Heart right ventricle (tissue), 16 donors: ENCODE measurements at regions not wholly inside any gene's neighbourhood (a gene's known extent, or its start where the extent isn't known, plus 50 kb on each side); places are given as distances from the start of the nearest gene placed in this dataset.

Experiments used
- ATAC-seq, 8 donors: fragments of 200-7000 bp; cut with Tn5 transposase; one replicate each; pipeline ENCODE4 v1.9.1; 2020; ENCODE audit warnings: mild to moderate bottlenecking in 8 of 8, moderate library complexity in 8 of 8, moderate number of reproducible peaks in 1 of 8
- DNase-seq, 2 donors: peaks; one replicate each; pipeline ENCODE4 v3.0.0-alpha.2; 2020
- H3K27ac ChIP-seq, 10 donors: fragments of 200-600 bp; sonication (generic) in 2 of 10; one replicate each; pipeline versions ENCODE4 v1.5.0 to v1.8.0; 2020 to 2022; ENCODE audit warnings: mild to moderate bottlenecking in 3 of 10
- H3K27me3 ChIP-seq, 7 donors: fragments of 200-600 bp; one replicate each; pipeline ENCODE4 v1.8.0; 2021 to 2022; ENCODE audit warnings: mild to moderate bottlenecking in 2 of 7
- H3K36me3 ChIP-seq, 9 donors: fragments of 200-600 bp; sonication (generic) in 1 of 9; one replicate each; pipeline versions ENCODE4 v1.5.0 to v1.8.0; 2020 to 2022; ENCODE audit warnings: mild to moderate bottlenecking in 2 of 9
- H3K4me1 ChIP-seq, 9 donors: fragments of 200-600 bp; sonication (generic) in 1 of 9; one replicate each; pipeline versions ENCODE4 v1.5.0 to v1.8.0; 2020 to 2022; ENCODE audit warnings: mild to moderate bottlenecking in 4 of 9
- H3K4me3 ChIP-seq, 10 donors: fragments of 200-600 bp; sonication (generic) in 2 of 10; one replicate each; pipeline versions ENCODE4 v1.5.0 to v1.8.0; 2020 to 2022; ENCODE audit warnings: mild to moderate bottlenecking in 7 of 10, moderate library complexity in 2 of 10
- H3K9me3 ChIP-seq, 11 donors: fragments of 200-600 bp in 10 of 11; sonication (generic) in 2 of 11; one replicate each; pipeline versions ENCODE4 v1.5.0 to v1.8.0; 2013 to 2022; ENCODE audit warnings: mild to moderate bottlenecking in 2 of 11, control low read depth in 1 of 11, moderate library complexity in 1 of 11
- WGBS, 2 donors: extraction: QIAGEN DNeasy Blood & Tissue Kit; methylation state at CpG; one replicate each; pipeline ENCODE4 v1.1.7; 2013; ENCODE audit warnings: inconsistent platforms in 1 of 2; 5-methylcytosine and 5-hydroxymethylcytosine counted together
- intact Hi-C, 10 donors: fragments of 100-400 bp; cut with DNase I; formaldehyde crosslinking; loops; one replicate each; pipeline versions ENCODE4 v1.11.1 to v1.14.2; 2022
- TF ChIP-seq, protein P1 (sequence below), 9 donors: fragments of 200-600 bp; sonication (generic) in 2 of 9; IDR thresholded peaks; one replicate each; pipeline versions ENCODE4 v1.5.0 to v1.8.0; 2021 to 2022; ENCODE audit warnings: antibody characterized with exemption in 9 of 9, mild to moderate bottlenecking in 5 of 9, moderate library complexity in 1 of 9
- donor health status: Arrhythmogenic right ventricular cardiomyopathy.
- donor health status: ischemic (EF 13 %, LVEDD 7.1; RV severe dilation, severe dysfunction).
- donor health status: healthy with polysubstance abuse.
- donor health status: DM: no; HTN: yes; CAD: no.
- donor health status: DM: no; HTN: no; CAD: no.
- donor health status: ischemic (EF 25% LVEDD 6.9; RV normal size, moderate dysfunction).
- donor health status: ischemic (EF 25% LVEDD 5.7; RV mildly dilated, moderate dysfunction).
- donor health status: healthy.
- donor health status: DM: yes; HTN: yes; CAD: no.
- donor health status: Ischemic cardiomyopathy.
- donor health status: ischemic (EF 35%, LVEDD 5.7; RV mildly dilated, moderate dysfunction).
- donor health status: nonischemic (EF 11% LVEDD 7.7; RV severe dilation, severe dysfunction).
- donor health status: DM: yes; HTN: yes; CAD: no.
- donor health status: PGD.
- donor health status: ischemic (EF 29% LVEDD 5.4; RV normal size, mild dysfunction).
- donor health status: nonischemic (EF 23%, LVEDD 6.1; RV moderate dilation, normal function).

DNA sequence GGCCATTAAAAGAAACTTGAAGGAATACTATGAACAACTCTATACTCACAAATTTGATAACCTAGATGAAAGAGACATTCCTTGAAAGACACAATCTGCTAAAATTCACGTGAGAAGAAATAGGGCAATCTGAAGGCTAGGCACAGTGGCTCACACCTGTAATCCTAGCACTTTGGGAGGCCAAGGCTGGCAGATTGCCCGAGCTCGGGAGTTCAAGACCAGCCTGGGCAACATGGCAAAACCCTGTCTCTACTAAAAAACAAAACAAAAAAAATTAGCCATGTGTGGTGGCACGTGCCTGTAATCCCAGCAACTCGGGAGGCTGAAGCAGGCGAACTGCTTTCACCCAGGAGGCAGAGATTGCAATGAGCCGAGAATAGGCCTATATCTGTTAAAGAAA is 104.8 kb downstream of the HES1 start:
- Histone ChIP-seq H3K36me3 (no peaks in the 10 kb centered on the region), H3K27ac (no peak overlapping the region), H3K4me3 (no peak overlapping the region), H3K9me3 (peaks cover 0 to 7% (median 0%) of the 10 kb centered on the region in 11 donors), H3K27me3 (peaks cover 0 to 14% (median 0%) of the 10 kb centered on the region in 7 donors), H3K4me1 (peaks cover 0 to 4% (median 0%) of the 10 kb centered on the region in 9 donors)
- intact Hi-C loops: no loop called here
- 92 to 95% methylated on average over 7 of the region's 7 CpGs for WGBS, 2 donors
- DNase-seq (no peak), ATAC-seq (no peak)
- TF ChIP-seq, protein P1, sequence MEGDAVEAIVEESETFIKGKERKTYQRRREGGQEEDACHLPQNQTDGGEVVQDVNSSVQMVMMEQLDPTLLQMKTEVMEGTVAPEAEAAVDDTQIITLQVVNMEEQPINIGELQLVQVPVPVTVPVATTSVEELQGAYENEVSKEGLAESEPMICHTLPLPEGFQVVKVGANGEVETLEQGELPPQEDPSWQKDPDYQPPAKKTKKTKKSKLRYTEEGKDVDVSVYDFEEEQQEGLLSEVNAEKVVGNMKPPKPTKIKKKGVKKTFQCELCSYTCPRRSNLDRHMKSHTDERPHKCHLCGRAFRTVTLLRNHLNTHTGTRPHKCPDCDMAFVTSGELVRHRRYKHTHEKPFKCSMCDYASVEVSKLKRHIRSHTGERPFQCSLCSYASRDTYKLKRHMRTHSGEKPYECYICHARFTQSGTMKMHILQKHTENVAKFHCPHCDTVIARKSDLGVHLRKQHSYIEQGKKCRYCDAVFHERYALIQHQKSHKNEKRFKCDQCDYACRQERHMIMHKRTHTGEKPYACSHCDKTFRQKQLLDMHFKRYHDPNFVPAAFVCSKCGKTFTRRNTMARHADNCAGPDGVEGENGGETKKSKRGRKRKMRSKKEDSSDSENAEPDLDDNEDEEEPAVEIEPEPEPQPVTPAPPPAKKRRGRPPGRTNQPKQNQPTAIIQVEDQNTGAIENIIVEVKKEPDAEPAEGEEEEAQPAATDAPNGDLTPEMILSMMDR (IDR thresholded peaks at IDR 0.05): no peak

DNA sequence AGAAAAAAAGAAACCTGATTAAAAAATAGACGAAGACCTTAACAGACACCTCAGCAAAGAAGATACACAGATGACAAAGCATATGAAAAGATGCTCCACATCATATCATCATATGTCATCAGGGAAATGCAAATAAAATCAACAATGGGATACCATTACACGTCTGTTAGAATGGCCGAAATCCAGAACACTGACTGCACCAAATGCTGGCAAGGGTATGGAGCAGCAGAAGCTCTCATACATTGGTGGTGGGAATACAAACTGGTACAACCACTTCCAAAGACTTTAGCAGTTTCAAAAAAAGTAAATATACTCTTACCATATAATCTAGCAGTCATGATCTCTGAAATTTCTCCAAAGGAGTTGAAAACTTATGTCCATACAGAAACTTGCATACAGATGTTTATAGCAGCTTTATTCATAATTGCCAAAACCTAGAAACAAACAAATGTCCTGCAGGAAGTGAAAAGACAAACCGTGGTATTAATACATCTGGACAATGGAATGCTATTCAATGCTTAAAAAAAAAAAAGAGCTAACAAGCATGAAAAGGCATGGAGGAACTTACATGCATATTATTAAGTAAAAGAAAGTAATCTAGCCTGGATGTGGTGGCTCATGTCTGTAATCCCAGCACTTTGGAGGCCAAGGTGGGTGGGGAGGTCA is 107.4 kb downstream of the HES1 start:
- WGBS, 2 donors: 74 to 79% methylated on average over 4 of the region's 4 CpGs
- H3K9me3 ChIP-seq: no peaks in the 10 kb centered on the region
- intact Hi-C loops: no loop called here
- H3K27ac ChIP-seq: no peak overlapping the region
- TF ChIP-seq, protein P1 (IDR thresholded peaks at IDR 0.05): no peak
- peaks cover 0 to 11% (median 0%) of the 10 kb centered on the region in 7 donors for H3K27me3 ChIP-seq
- H3K36me3 ChIP-seq: no peaks in the 10 kb centered on the region
- DNase-seq (no peak), ATAC-seq (no peak)
- H3K4me1 ChIP-seq: peaks cover 0 to 11% (median 0%) of the 10 kb centered on the region in 9 donors
- no peak overlapping the region for H3K4me3 ChIP-seq

DNA sequence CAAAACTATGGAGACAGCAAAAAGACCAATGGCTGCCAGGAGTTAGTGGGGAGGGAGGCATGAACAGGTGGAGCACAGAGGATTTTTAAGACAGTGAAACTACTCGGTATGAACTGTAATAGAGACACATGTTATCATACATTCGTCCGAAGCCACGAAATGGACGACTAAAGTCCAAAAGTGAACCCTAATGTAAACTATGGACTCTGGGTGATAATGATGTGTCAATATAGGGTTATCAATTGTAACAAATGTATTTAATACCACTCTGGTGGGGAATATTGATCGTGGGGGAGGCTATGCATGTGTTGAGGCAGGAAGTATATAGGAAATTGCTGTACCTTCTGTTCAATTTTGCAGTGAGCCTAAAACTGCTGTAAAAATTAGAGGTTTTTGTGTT is 107.0 kb downstream of the CPN2 start:
- H3K4me3 ChIP-seq: no peak overlapping the region
- peaks cover 0 to 15% (median 5%) of the 10 kb centered on the region in 9 donors for H3K4me1 ChIP-seq
- 90 to 91% methylated on average over 6 of the region's 6 CpGs for WGBS, 2 donors
- no peak overlapping the region for H3K27ac ChIP-seq
- TF ChIP-seq, protein P1 (IDR thresholded peaks at IDR 0.05): no peak
- DNase-seq (no peak), ATAC-seq (no peak)
- no peaks in the 10 kb centered on the region for H3K36me3 ChIP-seq
- intact Hi-C loops: loop anchor here in 1 of 10 donors (2.0 kb wide), 1 partner anchor 69 kb away; no protein-coding TSS in a partner anchor
- no peaks in the 10 kb centered on the region for H3K9me3 ChIP-seq
- peaks cover 0 to 12% (median 0%) of the 10 kb centered on the region in 7 donors for H3K27me3 ChIP-seq

DNA sequence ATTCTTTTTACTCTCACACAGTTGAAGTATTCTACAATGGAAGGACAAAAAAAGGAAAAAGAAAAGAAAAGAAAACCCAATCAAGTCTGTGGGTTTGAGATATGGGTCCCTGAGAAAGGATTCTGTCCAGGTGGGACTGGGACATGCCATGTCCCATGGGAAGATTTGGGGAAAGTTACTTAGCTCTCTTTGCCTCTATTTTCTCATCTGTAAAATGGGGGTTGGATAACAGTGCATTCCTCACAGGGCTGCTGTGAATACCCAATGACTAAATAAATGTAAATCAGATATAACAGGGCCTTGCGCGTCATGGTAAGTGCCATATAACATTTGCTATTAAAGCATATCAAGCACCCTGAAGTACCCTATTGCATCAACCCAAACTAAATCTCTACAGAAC is 105.7 kb downstream of the CPN2 start:
- 99 to 100% methylated on average over 2 of the region's 2 CpGs for WGBS, 2 donors
- Histone ChIP-seq H3K27me3 (peaks cover 0 to 12% (median 0%) of the 10 kb centered on the region in 7 donors), H3K9me3 (no peaks in the 10 kb centered on the region), H3K4me1 (peaks cover 3 to 28% (median 18%) of the 10 kb centered on the region in 9 donors), H3K36me3 (no peaks in the 10 kb centered on the region), H3K4me3 (no peak overlapping the region), H3K27ac (no peak overlapping the region)
- TF ChIP-seq, protein P1 (IDR thresholded peaks at IDR 0.05): no peak
- DNase-seq: no peak
- no peak for ATAC-seq
- intact Hi-C loops: loop anchor here in 1 of 10 donors (2.0 kb wide), 1 partner anchor 67 kb away; no protein-coding TSS in a partner anchor
